Uterus (tissue), 3 donors: ENCODE measurements at regions not wholly inside any gene's neighbourhood (a gene's known extent, or its start where the extent isn't known, plus 50 kb on each side); places are given as distances from the start of the nearest gene placed in this dataset.

Experiments
- DNase-seq, 2 donors: peaks; one replicate each; pipeline ENCODE4 v3.0.0-alpha.2; 2019 to 2020
- H3K27ac ChIP-seq, 2 donors: fragments of 200-600 bp; sonication (generic); 1 replicate in 1 of 2; 2 replicates in 1 of 2; pipeline ENCODE4 v1.5.1; 2016 to 2018
- H3K27me3 ChIP-seq, 2 donors: fragments of 200-600 bp; sonication (generic); one replicate each; pipeline ENCODE4 v1.5.1; 2018 to 2019; ENCODE audit warnings: control low read depth in 1 of 2
- H3K36me3 ChIP-seq, 2 donors: fragments of 200-600 bp; sonication (generic); one replicate each; pipeline ENCODE4 v1.5.1; 2019; ENCODE audit warnings: control low read depth in 1 of 2
- H3K4me1 ChIP-seq, 2 donors: fragments of 200-600 bp; sonication (generic); one replicate each; pipeline ENCODE4 v1.5.1; 2018 to 2019; ENCODE audit warnings: control low read depth in 1 of 2
- H3K4me3 ChIP-seq, 2 donors: fragments of 200-600 bp; sonication (generic); 1 replicate in 1 of 2; 2 replicates in 1 of 2; pipeline ENCODE4 v1.5.1; 2018 to 2019; ENCODE audit warnings: mild to moderate bottlenecking in 1 of 2
- H3K9me3 ChIP-seq, 2 donors: fragments of 200-600 bp; sonication (generic); one replicate each; pipeline ENCODE4 v1.5.1; 2019; ENCODE audit warnings: control low read depth in 1 of 2
- POLR2A ChIP-seq, 2 donors: fragments of 450-650 bp; IDR thresholded peaks; one replicate each; pipeline ENCODE4 v1.6.1; 2016; ENCODE audit warnings: antibody characterized with exemption in 2 of 2, mild to moderate bottlenecking in 1 of 2, moderate library complexity in 1 of 2
- intact Hi-C: fragments of 100-400 bp; cut with DNase I; formaldehyde crosslinking; loops from one replicate; pipeline ENCODE4 v1.15.1; 2023; ENCODE audit warnings: low total_unique reads
- TF ChIP-seq, protein P1 (sequence below), 4 experiments: fragments of 200-600 bp in 2 of 4; fragments of 450-650 bp in 2 of 4; sonication (generic) in 2 of 4; IDR thresholded peaks; one replicate each; pipeline ENCODE4 v1.5.1; 2016 to 2019; ENCODE audit warnings: antibody characterized with exemption in 4 of 4, mild to moderate bottlenecking in 2 of 4, moderate library complexity in 1 of 4
- donor health status: DM: yes; HTN: yes; CAD: no.

DNA sequence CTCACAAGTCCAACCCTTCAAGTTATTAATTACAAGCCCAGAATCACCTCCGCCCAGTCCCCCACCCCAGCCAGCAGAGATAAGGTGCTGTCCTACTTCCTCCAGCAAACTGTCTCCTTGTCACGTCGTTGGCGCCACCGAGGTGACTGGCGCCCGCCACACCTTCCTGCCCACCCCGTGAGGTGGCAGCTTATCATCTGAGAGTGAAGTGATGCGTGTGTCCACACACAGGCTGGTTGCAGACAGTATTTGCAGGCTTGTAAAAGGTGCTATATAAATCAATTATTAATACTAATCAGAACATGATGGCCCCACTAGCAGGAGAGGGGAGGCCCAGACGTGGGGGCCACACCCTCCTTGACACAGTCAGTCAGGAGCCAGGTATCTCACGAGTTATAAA is 786.6 kb upstream of the TBX3 start:
- intact Hi-C loops: no loop called here
- TF ChIP-seq POLR2A (IDR thresholded peaks at IDR 0.05): no peak
- TF ChIP-seq, protein P1, sequence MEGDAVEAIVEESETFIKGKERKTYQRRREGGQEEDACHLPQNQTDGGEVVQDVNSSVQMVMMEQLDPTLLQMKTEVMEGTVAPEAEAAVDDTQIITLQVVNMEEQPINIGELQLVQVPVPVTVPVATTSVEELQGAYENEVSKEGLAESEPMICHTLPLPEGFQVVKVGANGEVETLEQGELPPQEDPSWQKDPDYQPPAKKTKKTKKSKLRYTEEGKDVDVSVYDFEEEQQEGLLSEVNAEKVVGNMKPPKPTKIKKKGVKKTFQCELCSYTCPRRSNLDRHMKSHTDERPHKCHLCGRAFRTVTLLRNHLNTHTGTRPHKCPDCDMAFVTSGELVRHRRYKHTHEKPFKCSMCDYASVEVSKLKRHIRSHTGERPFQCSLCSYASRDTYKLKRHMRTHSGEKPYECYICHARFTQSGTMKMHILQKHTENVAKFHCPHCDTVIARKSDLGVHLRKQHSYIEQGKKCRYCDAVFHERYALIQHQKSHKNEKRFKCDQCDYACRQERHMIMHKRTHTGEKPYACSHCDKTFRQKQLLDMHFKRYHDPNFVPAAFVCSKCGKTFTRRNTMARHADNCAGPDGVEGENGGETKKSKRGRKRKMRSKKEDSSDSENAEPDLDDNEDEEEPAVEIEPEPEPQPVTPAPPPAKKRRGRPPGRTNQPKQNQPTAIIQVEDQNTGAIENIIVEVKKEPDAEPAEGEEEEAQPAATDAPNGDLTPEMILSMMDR (IDR thresholded peaks at IDR 0.05): no peak
- H3K4me1 ChIP-seq: no peaks in the 10 kb centered on the region

DNA sequence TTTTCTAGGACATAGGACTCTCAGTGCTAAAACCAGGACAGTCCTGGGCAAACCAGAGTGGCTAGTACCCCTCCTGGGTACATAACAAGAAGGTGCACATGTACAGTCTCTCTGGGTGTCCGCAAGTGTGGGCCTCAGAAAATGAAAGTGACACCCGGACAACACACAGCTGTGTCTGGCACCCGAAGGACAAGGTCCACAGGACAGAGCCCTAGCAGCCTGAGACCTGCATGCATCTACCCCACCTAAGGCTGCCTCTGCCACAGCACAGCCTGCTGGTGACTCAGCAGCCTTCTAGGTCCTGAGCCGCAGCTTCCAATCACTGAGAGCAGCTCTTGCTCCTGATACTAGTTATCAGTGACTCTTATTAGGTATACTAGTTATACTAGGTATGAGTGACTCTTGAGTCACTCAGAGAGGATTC is 784.1 kb upstream of the TBX3 start:
- intact Hi-C loops: no loop called here
- TF ChIP-seq, protein P1 (IDR thresholded peaks at IDR 0.05): no peak
- TF ChIP-seq POLR2A (IDR thresholded peaks at IDR 0.05): no peak
- H3K4me3 ChIP-seq: no peak overlapping the region
- no peak overlapping the region for H3K27ac ChIP-seq
- no peak for DNase-seq
- no peaks in the 10 kb centered on the region for H3K36me3 ChIP-seq
- no peaks in the 10 kb centered on the region for H3K4me1 ChIP-seq
- no peaks in the 10 kb centered on the region for H3K9me3 ChIP-seq
- H3K27me3 ChIP-seq: no peaks in the 10 kb centered on the region

More for the DNA sequence above, 786.6 kb upstream of the TBX3 start:
- H3K36me3 ChIP-seq: no peaks in the 10 kb centered on the region
- H3K27me3 ChIP-seq: no peaks in the 10 kb centered on the region
- H3K4me3 ChIP-seq: no peak overlapping the region
- H3K9me3 ChIP-seq: no peaks in the 10 kb centered on the region
- no peak for DNase-seq
- no peak overlapping the region for H3K27ac ChIP-seq

DNA sequence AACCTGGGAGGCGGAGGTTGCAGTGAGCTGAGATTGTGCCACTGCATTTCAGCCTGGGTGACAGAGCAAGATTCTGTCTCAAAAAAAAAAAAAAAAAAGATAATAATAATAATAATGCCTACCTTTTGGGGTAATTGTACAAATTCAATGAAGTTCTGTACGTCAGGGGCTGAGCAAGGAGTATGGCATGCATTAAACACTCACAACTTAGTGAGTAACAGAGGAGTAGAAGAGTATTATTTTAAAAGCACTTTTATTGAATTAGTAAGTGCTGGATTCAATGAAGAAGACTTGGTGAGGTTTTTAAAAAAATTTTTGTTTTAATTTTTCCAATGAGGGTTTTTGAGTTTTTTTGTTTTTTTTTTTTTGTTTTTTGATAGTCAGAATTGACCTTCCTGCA is 783.6 kb upstream of the TBX3 start:
- DNase-seq: no peak
- TF ChIP-seq POLR2A (IDR thresholded peaks at IDR 0.05): no peak
- TF ChIP-seq, protein P1 (IDR thresholded peaks at IDR 0.05): no peak
- intact Hi-C loops: no loop called here

DNA sequence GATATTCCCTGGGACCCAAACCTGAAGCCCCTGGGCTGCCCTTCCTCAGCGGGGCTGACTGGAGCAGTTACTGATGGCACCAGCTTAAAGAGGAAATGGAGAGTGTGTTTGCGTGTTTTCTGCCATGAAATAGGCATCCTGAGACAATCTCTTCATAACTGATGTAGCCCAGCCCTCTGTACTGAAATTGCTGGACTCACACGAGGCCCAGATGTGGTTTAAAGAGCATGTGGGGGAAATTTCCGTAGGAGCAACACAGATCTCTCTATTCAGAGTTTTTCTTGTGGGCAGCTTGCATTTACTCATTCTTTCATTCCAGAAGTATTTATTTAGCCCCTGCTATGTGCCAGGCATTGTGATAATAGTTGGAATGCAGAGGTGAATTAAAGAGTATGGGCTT is 782.1 kb upstream of the TBX3 start:
- Histone ChIP-seq H3K4me1 (no peaks in the 10 kb centered on the region), H3K36me3 (no peaks in the 10 kb centered on the region), H3K27me3 (no peaks in the 10 kb centered on the region), H3K9me3 (no peaks in the 10 kb centered on the region), H3K27ac (no peak overlapping the region), H3K4me3 (no peak overlapping the region)
- TF ChIP-seq, protein P1 (IDR thresholded peaks at IDR 0.05): no peak
- TF ChIP-seq POLR2A (IDR thresholded peaks at IDR 0.05): no peak
- intact Hi-C loops: no loop called here
- DNase-seq: no peak

More for the DNA sequence above, 783.6 kb upstream of the TBX3 start:
- Histone ChIP-seq H3K9me3 (no peaks in the 10 kb centered on the region), H3K4me1 (no peaks in the 10 kb centered on the region), H3K4me3 (no peak overlapping the region), H3K36me3 (no peaks in the 10 kb centered on the region), H3K27me3 (no peaks in the 10 kb centered on the region), H3K27ac (no peak overlapping the region)

DNA sequence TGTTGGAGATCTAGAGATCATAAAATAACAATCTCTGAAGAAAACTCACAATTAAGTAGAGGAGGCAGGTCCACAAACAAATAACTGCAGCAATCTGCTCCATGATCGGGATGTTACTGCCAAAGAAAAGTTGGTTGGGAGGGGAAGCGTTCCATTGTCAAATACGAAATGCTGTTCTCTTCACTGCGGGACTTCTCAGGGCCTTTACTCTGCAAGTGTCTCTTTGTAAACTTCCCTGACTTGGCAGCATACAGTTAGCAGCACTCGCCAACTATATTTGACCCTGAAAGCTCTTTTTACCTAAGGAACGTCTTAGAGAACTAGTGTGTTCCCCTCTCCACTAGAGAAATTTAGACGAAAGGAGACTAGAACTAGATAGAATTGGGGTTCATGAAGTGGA is 780.7 kb upstream of the TBX3 start:
- no peaks in the 10 kb centered on the region for H3K9me3 ChIP-seq
- H3K4me3 ChIP-seq: no peak overlapping the region
- no peaks in the 10 kb centered on the region for H3K4me1 ChIP-seq
- intact Hi-C loops: no loop called here
- TF ChIP-seq, protein P1 (IDR thresholded peaks at IDR 0.05): no peak
- TF ChIP-seq POLR2A (IDR thresholded peaks at IDR 0.05): no peak
- no peak overlapping the region for H3K27ac ChIP-seq
- DNase-seq: no peak
- H3K27me3 ChIP-seq: no peaks in the 10 kb centered on the region
- no peaks in the 10 kb centered on the region for H3K36me3 ChIP-seq
